Mesothelial cell of epicardium (in vitro differentiated cells): ENCODE measurements at regions not wholly inside any gene's neighbourhood (a gene's known extent, or its start where the extent isn't known, plus 50 kb on each side); places are given as distances from the start of the nearest gene placed in this dataset.

Experiments
- DNase-seq, 2 experiments: peaks; one replicate each; pipeline ENCODE4 v3.0.0; 2021; ENCODE audit warnings: low spot score in 2 of 2; ENCODE audit not compliant: unreplicated experiment in 2 of 2
- H3K27ac Mint-ChIP-seq: 2 replicates; pipeline ENCODE4 v1.8.0; 2021; ENCODE audit warnings: mixed read lengths
- H3K27me3 Mint-ChIP-seq: 2 replicates; pipeline ENCODE4 v1.8.0; 2021; ENCODE audit warnings: low read depth, mixed read lengths
- H3K36me3 Mint-ChIP-seq: 2 replicates; pipeline ENCODE4 v1.8.0; 2021; ENCODE audit warnings: mixed read lengths
- H3K4me1 Mint-ChIP-seq: 2 replicates; pipeline ENCODE4 v1.8.0; 2021; ENCODE audit warnings: mixed read lengths
- H3K4me3 Mint-ChIP-seq: 2 replicates; pipeline ENCODE4 v1.8.0; 2021; ENCODE audit warnings: mild to moderate bottlenecking, moderate library complexity, mixed read lengths
- H3K9me3 Mint-ChIP-seq: 2 replicates; pipeline ENCODE4 v1.8.0; 2021; ENCODE audit warnings: mixed read lengths
- TF ChIP-seq, protein P1 (sequence below): fragments of 200-600 bp; sonication (generic); IDR thresholded peaks from one replicate; pipeline ENCODE4 v1.5.0; 2021; ENCODE audit warnings: antibody characterized with exemption; ENCODE audit not compliant: unreplicated experiment

DNA sequence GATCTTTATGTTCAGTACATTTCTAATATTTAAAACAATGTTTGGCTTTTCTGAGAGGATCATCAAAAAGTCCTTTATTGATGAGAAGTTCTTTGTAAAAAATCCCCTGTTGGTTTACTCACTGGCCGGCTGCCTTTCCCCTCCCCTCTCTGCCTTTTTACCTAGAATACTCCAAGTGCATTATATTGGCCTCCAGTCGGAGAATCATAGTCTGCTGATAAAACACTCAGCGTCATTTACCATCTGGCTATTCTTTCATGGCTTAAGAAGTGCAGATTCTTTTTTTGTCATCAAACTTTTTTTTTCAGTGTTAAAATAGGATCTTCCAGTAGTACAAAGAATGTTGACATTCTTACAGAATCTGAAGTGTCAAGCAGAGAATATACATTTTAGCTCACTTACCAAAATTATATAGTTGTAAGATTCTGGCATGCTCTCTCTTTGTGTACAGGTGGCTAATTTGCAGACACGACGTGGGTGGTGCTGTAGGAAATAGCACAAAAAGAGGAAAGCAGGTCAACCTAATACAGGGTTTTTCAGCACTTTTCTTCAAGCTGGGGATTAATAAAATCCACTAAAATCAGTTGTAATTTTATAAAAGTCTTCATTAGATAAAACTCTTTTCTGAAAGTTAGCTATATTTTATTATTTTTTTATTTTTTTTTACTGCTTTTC is 731.8 kb downstream of the KCTD8 start:
- Mint-ChIP-seq H3K4me1 (no peaks in the 10 kb centered on the region), H3K27ac (no peak overlapping the region), H3K4me3 (no peak overlapping the region), H3K9me3 (peaks cover 5% of the 10 kb centered on the region), H3K36me3 (no peaks in the 10 kb centered on the region), H3K27me3 (peaks cover 2% of the 10 kb centered on the region)
- TF ChIP-seq, protein P1, sequence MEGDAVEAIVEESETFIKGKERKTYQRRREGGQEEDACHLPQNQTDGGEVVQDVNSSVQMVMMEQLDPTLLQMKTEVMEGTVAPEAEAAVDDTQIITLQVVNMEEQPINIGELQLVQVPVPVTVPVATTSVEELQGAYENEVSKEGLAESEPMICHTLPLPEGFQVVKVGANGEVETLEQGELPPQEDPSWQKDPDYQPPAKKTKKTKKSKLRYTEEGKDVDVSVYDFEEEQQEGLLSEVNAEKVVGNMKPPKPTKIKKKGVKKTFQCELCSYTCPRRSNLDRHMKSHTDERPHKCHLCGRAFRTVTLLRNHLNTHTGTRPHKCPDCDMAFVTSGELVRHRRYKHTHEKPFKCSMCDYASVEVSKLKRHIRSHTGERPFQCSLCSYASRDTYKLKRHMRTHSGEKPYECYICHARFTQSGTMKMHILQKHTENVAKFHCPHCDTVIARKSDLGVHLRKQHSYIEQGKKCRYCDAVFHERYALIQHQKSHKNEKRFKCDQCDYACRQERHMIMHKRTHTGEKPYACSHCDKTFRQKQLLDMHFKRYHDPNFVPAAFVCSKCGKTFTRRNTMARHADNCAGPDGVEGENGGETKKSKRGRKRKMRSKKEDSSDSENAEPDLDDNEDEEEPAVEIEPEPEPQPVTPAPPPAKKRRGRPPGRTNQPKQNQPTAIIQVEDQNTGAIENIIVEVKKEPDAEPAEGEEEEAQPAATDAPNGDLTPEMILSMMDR: no peak
- no peak for DNase-seq

- TF ChIP-seq, protein P1: no peak
- H3K36me3 Mint-ChIP-seq: no peaks in the 10 kb centered on the region
- no peak overlapping the region for H3K4me3 Mint-ChIP-seq
- DNase-seq: no peak
- H3K4me1 Mint-ChIP-seq: no peaks in the 10 kb centered on the region
- no peak overlapping the region for H3K27ac Mint-ChIP-seq
- H3K27me3 Mint-ChIP-seq: no peaks in the 10 kb centered on the region
- H3K9me3 Mint-ChIP-seq: peaks cover 8% of the 10 kb centered on the region
Measured at GRCh38 chr4:43718369-43718768, 730.2 kb downstream of the KCTD8 start.

- Mint-ChIP-seq H3K9me3 (peaks cover 21% of the 10 kb centered on the region), H3K4me1 (no peaks in the 10 kb centered on the region), H3K27ac (no peak overlapping the region), H3K27me3 (no peaks in the 10 kb centered on the region), H3K4me3 (no peak overlapping the region), H3K36me3 (no peaks in the 10 kb centered on the region)
- TF ChIP-seq, protein P1: no peak
- DNase-seq: no peak
Measured at GRCh38 chr4:43732829-43733426, 715.7 kb downstream of the KCTD8 start.

GRCh38 chr4:43742083-43742482 is 706.5 kb downstream of the KCTD8 start:
- Mint-ChIP-seq H3K4me3 (no peak overlapping the region), H3K36me3 (no peaks in the 10 kb centered on the region), H3K27ac (no peak overlapping the region), H3K4me1 (no peaks in the 10 kb centered on the region), H3K9me3 (peaks cover 4% of the 10 kb centered on the region), H3K27me3 (no peaks in the 10 kb centered on the region)
- no peak for DNase-seq
- TF ChIP-seq, protein P1: no peak

- H3K36me3 Mint-ChIP-seq: no peaks in the 10 kb centered on the region
- H3K4me3 Mint-ChIP-seq: no peak overlapping the region
- no peaks in the 10 kb centered on the region for H3K4me1 Mint-ChIP-seq
Measured at GRCh38 chr4:43754566-43754965, 694.0 kb downstream of the KCTD8 start.

More at GRCh38 chr4:43754566-43754965, 694.0 kb downstream of the KCTD8 start:
- no peak overlapping the region for H3K27ac Mint-ChIP-seq
- no peaks in the 10 kb centered on the region for H3K9me3 Mint-ChIP-seq
- TF ChIP-seq, protein P1: no peak
- DNase-seq: no peak
- no peaks in the 10 kb centered on the region for H3K27me3 Mint-ChIP-seq
